Peyer's patch (tissue), 4 donors: ENCODE measurements at regions not wholly inside any gene's neighbourhood (a gene's known extent, or its start where the extent isn't known, plus 50 kb on each side); places are given as distances from the start of the nearest gene placed in this dataset.

Experiments used
- CTCF ChIP-seq, 6 experiments: fragments of 450-650 bp in 4 of 6; fragments of 200-600 bp in 2 of 6; sonication (generic) in 1 of 6; IDR thresholded peaks; one replicate each; pipeline ENCODE4 v1.5.1; 2017 to 2019; ENCODE audit warnings: antibody characterized with exemption in 6 of 6, mild to moderate bottlenecking in 3 of 6, moderate library complexity in 1 of 6
- POLR2A ChIP-seq, 2 donors: fragments of 450-650 bp; IDR thresholded peaks; one replicate each; pipeline ENCODE4 v1.5.1; 2017; ENCODE audit warnings: antibody characterized with exemption in 2 of 2, mild to moderate bottlenecking in 2 of 2, moderate library complexity in 2 of 2

GRCh38 chr11:37105427-37105826, 507.4 kb upstream of the RAG2 start:
- no peak for TF ChIP-seq CTCF (IDR thresholded peaks at IDR 0.05)
- no peak for TF ChIP-seq POLR2A (IDR thresholded peaks at IDR 0.05)
